ENCODE measurements at regions not wholly inside any gene's neighbourhood (a gene's known extent, or its start where the extent isn't known, plus 50 kb on each side); places are given as distances from the start of the nearest gene placed in this dataset.

GRCh38 chr2:105645938-105646773, 98.6 kb upstream of the NCK2 start:
- TF ChIP-seq EZH2 (IDR thresholded peaks at IDR 0.05; ENCODE audit: insufficient read depth, poor library complexity, severe bottlenecking) (no peak), EZH2phosphoT487 (IDR thresholded peaks at IDR 0.05; ENCODE audit: insufficient read depth, low read depth) (no peak)
